CD4-positive, alpha-beta memory T cell (primary cell): ENCODE measurements at regions not wholly inside any gene's neighbourhood (a gene's known extent, or its start where the extent isn't known, plus 50 kb on each side); places are given as distances from the start of the nearest gene placed in this dataset.

Experiments used
- CTCF ChIA-PET: fragments of 350-600 bp; sonication (Branson Sonifier 250); formaldehyde crosslinking; loops from one replicate; lab custom pipeline; 2021; ENCODE audit warnings: inconsistent platforms; ENCODE audit not compliant: partially characterized antibody; lab: Charles Lee
- POLR2A ChIA-PET: fragments of 350-600 bp; sonication (Branson Sonifier 250); formaldehyde crosslinking; loops from one replicate; lab custom pipeline; 2021; ENCODE audit not compliant: partially characterized antibody; lab: Charles Lee
- DNase-seq, 5 donors: peaks; one replicate each; pipeline versions ENCODE4 v3.0.0 to v3.0.0-alpha.2; 2020 to 2022; ENCODE audit warnings: mixed read lengths in 1 of 5
- H3K27ac ChIP-seq: one replicate; pipeline ENCODE4 v1.7.0; 2013; ENCODE audit warnings: low read depth, low read length
- H3K27me3 ChIP-seq: 2 replicates; pipeline ENCODE4 v1.7.0; 2013; ENCODE audit warnings: mild to moderate bottlenecking, low read length, moderate library complexity; ENCODE audit not compliant: insufficient read depth
- H3K36me3 ChIP-seq: 2 replicates; pipeline ENCODE4 v1.7.0; 2013; ENCODE audit warnings: mild to moderate bottlenecking, low read length, moderate library complexity; ENCODE audit not compliant: insufficient read depth
- H3K4me1 ChIP-seq: 2 replicates; pipeline ENCODE4 v1.7.0; 2013; ENCODE audit warnings: mild to moderate bottlenecking, low read length, moderate library complexity; ENCODE audit not compliant: insufficient read depth
- H3K4me3 ChIP-seq, 2 donors: one replicate each; pipeline ENCODE4 v1.7.0; 2013; ENCODE audit warnings: low read length in 2 of 2, mild to moderate bottlenecking in 1 of 2
- H3K9me3 ChIP-seq, 2 donors: one replicate each; pipeline ENCODE4 v1.7.0; 2013; ENCODE audit warnings: low read length in 2 of 2, control low read depth in 1 of 2; ENCODE audit not compliant: control insufficient read depth in 1 of 2
- H3K27ac Mint-ChIP-seq, 7 donors: one replicate each; pipeline ENCODE4 v1.8.0; 2020 to 2021; ENCODE audit warnings: mixed read lengths in 7 of 7, mild to moderate bottlenecking in 6 of 7, inconsistent platforms in 3 of 7, moderate library complexity in 3 of 7
- H3K27me3 Mint-ChIP-seq, 2 donors: one replicate each; pipeline ENCODE4 v1.8.0; 2020 to 2021; ENCODE audit warnings: mixed read lengths in 2 of 2
- H3K36me3 Mint-ChIP-seq, 2 donors: one replicate each; pipeline ENCODE4 v1.8.0; 2020 to 2021; ENCODE audit warnings: mixed read lengths in 2 of 2, inconsistent platforms in 1 of 2, mild to moderate bottlenecking in 1 of 2
- H3K4me1 Mint-ChIP-seq, 4 donors: one replicate each; pipeline ENCODE4 v1.8.0; 2020 to 2021; ENCODE audit warnings: mixed read lengths in 4 of 4, mild to moderate bottlenecking in 1 of 4
- H3K4me3 Mint-ChIP-seq, 8 donors: one replicate each; pipeline ENCODE4 v1.8.0; 2020 to 2021; ENCODE audit warnings: mixed read lengths in 8 of 8, mild to moderate bottlenecking in 7 of 8, moderate library complexity in 6 of 8, inconsistent platforms in 3 of 8
- H3K9me3 Mint-ChIP-seq, 8 donors: one replicate each; pipeline ENCODE4 v1.8.0; 2020 to 2021; ENCODE audit warnings: mixed read lengths in 8 of 8, mild to moderate bottlenecking in 5 of 8, inconsistent platforms in 3 of 8, moderate library complexity in 1 of 8
- intact Hi-C: fragments of 100-400 bp; cut with micrococcal nuclease; formaldehyde crosslinking; loops from one replicate; pipeline ENCODE4 v1.15.1; 2023

DNA sequence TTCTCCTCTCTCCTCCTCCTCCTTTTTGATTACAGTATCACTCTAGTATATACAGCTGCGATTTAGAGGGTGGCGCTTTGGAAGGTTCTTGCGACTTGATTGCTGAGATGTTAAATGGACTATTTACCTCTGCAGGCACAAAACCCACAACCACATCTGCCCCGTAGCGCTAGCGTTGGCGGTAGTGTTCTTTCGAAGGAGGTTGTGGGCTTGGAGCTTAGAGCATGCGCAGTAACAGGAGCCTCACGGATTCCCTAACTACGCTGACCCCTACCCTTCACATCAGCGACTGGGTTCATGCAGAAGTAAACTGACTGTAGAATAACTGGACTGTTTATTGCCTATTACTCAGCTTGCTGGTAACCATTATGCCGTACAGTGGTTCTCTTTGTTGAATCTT, 58.0 kb downstream of the CGGBP1 start:
- Mint-ChIP-seq H3K36me3 (no peaks in the 10 kb centered on the region), H3K27ac (no peak overlapping the region), H3K4me1 (peaks cover 14 to 20% (median 16%) of the 10 kb centered on the region in 4 donors), H3K9me3 (no peaks in the 10 kb centered on the region), H3K4me3 (peak overlapping the region in 6 of 8 donors; percentile 4 to 75 (median 37)), H3K27me3 (peaks cover 0 to 2% of the 10 kb centered on the region in 2 donors)
- intact Hi-C loops: no loop called here
- Histone ChIP-seq H3K4me3 (no peak overlapping the region), H3K4me1 (peaks cover 15% of the 10 kb centered on the region), H3K36me3 (no peaks in the 10 kb centered on the region), H3K9me3 (no peaks in the 10 kb centered on the region), H3K27ac (no peak overlapping the region), H3K27me3 (no peaks in the 10 kb centered on the region)
- POLR2A ChIA-PET: interaction anchor here (0.9 kb wide), 1 partner anchor 31 kb away, joined by 3 read pairs; no protein-coding TSS in a partner anchor
- no peak for DNase-seq
- CTCF ChIA-PET: interaction anchor here (0.7 to 1.6 kb wide), 4 partner anchors 9 to 702 kb away, joined by 3 to 15 read pairs (median 4); no protein-coding TSS in a partner anchor

DNA sequence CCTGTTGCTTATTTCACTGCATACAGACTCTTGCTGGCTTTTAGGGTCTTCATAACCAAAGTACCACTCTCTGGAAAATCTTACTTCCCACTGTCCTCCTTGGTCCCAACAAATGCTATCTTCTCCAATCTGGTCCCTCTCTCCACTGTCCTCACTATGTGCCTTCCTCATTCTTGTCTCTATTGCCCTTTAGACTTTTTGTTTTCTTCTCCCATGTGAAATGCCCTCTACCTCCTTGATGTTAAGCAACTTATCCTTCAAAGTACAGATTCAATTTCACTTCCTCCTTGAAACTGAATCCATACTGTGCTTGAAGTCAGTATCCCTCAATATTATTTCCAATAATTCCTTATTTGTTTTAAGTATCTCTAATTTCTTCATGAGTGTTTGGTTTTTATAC, 60.8 kb downstream of the CGGBP1 start:
- H3K4me3 ChIP-seq: no peak overlapping the region
- peaks cover 10 to 16% (median 14%) of the 10 kb centered on the region in 4 donors for H3K4me1 Mint-ChIP-seq
- H3K36me3 Mint-ChIP-seq: no peaks in the 10 kb centered on the region
- H3K9me3 ChIP-seq: no peaks in the 10 kb centered on the region
- H3K27ac Mint-ChIP-seq: no peak overlapping the region
- no peaks in the 10 kb centered on the region for H3K27me3 ChIP-seq
- peaks cover 10% of the 10 kb centered on the region for H3K4me1 ChIP-seq
- peak overlapping the region in 1 of 8 donors; percentile 12 for H3K4me3 Mint-ChIP-seq
- CTCF ChIA-PET: interaction anchor here (0.7 to 1.2 kb wide), 2 partner anchors 226 to 647 kb away, joined by 4 to 5 read pairs; no protein-coding TSS in a partner anchor
- no peaks in the 10 kb centered on the region for H3K9me3 Mint-ChIP-seq
- H3K27ac ChIP-seq: no peak overlapping the region
- intact Hi-C loops: no loop called here
- H3K27me3 Mint-ChIP-seq: peaks cover 0 to 2% of the 10 kb centered on the region in 2 donors
- POLR2A ChIA-PET: no interaction called here
- no peak for DNase-seq
- no peaks in the 10 kb centered on the region for H3K36me3 ChIP-seq

DNA sequence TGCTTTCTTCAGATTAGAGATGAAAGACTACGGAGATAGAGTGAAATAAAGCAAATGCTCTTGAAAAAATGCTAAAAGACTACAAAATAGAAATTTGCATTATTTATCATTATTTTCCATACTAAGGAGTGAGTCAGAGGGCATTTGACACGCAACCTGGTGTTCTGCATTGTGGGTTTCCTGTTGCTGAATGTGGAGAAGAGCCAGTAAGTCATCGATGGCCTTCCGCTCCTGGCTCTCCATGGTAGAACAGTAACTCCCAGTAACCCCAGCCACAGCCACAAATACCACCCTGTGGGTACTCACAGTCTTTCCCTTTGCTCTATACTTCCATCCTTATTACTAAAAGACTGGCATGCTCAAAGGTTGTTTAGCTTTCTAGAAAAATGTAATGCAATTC, 61.5 kb downstream of the CGGBP1 start:
- H3K27me3 ChIP-seq: no peaks in the 10 kb centered on the region
- POLR2A ChIA-PET: no interaction called here
- no peak overlapping the region for H3K27ac ChIP-seq
- peak overlapping the region; percentile 1 to 9 for H3K4me3 ChIP-seq
- intact Hi-C loops: no loop called here
- CTCF ChIA-PET: no interaction called here
- no peaks in the 10 kb centered on the region for H3K36me3 Mint-ChIP-seq
- peaks cover 10% of the 10 kb centered on the region for H3K4me1 ChIP-seq
- H3K36me3 ChIP-seq: no peaks in the 10 kb centered on the region
- peak overlapping the region in 1 of 7 donors; percentile 4 for H3K27ac Mint-ChIP-seq
- peaks cover 10 to 16% (median 14%) of the 10 kb centered on the region in 4 donors for H3K4me1 Mint-ChIP-seq
- peak overlapping the region; percentile 17 to 66 (median 60) for H3K4me3 Mint-ChIP-seq
- no peaks in the 10 kb centered on the region for H3K9me3 ChIP-seq
- no peaks in the 10 kb centered on the region for H3K9me3 Mint-ChIP-seq
- DNase-seq: peak in 1 of 5 donors; percentile 55
- H3K27me3 Mint-ChIP-seq: peaks cover 0 to 2% of the 10 kb centered on the region in 2 donors

DNA sequence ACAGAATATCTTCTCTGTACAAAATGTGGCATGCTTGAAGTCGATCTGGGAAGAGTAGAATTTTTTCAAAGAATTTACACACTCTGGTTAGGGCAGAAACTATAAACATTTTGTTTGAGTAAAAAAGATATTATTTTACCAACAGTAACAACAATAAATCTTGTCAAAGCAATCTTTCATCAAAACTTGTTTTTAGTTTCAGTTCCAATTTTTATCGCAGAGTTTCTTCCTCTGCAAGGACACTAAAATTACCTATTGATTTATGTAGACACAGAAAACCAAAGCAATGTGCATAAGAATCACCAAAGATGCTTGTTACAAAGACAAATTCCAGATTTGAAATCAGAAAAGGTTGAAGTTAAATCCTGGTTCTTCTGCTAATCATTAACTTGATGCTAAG, 61.9 kb downstream of the CGGBP1 start:
- Histone ChIP-seq H3K4me1 (peaks cover 10% of the 10 kb centered on the region), H3K9me3 (no peaks in the 10 kb centered on the region), H3K36me3 (no peaks in the 10 kb centered on the region), H3K4me3 (peak overlapping the region; percentile 1 to 9), H3K27ac (no peak overlapping the region), H3K27me3 (no peaks in the 10 kb centered on the region)
- Mint-ChIP-seq H3K27ac (peak overlapping the region in 2 of 7 donors; percentile 4 to 32), H3K4me3 (peak overlapping the region in 7 of 8 donors; percentile 30 to 66 (median 62)), H3K27me3 (peaks cover 0 to 2% of the 10 kb centered on the region in 2 donors), H3K4me1 (peaks cover 10 to 16% (median 14%) of the 10 kb centered on the region in 4 donors), H3K9me3 (no peaks in the 10 kb centered on the region), H3K36me3 (no peaks in the 10 kb centered on the region)
- POLR2A ChIA-PET: no interaction called here
- intact Hi-C loops: no loop called here
- DNase-seq: no peak
- CTCF ChIA-PET: no interaction called here

DNA sequence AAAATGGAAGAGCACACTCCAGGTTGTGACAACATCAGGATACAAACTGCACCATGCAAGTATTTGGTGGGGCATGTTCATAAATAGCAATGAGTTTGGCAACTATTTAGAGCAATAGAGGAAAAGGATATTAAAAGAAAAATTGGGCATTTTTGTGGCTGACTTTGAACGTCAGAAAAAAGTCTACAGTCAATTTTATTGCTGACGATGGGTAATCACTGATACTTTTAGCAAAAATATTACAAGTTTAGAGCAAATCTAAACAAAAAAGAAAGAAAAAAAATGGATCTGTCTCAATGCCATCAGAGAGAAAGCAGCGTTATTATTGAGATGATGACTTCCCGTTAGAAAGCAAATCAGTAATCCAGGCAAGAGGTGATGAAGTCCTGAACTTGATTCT, 65.2 kb downstream of the CGGBP1 start:
- no peaks in the 10 kb centered on the region for H3K9me3 Mint-ChIP-seq
- no peaks in the 10 kb centered on the region for H3K36me3 Mint-ChIP-seq
- intact Hi-C loops: no loop called here
- no peak for DNase-seq
- peaks cover 0 to 2% of the 10 kb centered on the region in 2 donors for H3K27me3 Mint-ChIP-seq
- ChIA-PET CTCF (no interaction called here), POLR2A (no interaction called here)
- H3K4me1 Mint-ChIP-seq: peaks cover 7 to 14% (median 11%) of the 10 kb centered on the region in 4 donors
- H3K4me3 ChIP-seq: no peak overlapping the region
- H3K27ac ChIP-seq: no peak overlapping the region
- H3K27ac Mint-ChIP-seq: no peak overlapping the region
- peaks cover 10% of the 10 kb centered on the region for H3K4me1 ChIP-seq
- H3K4me3 Mint-ChIP-seq: no peak overlapping the region
- H3K36me3 ChIP-seq: no peaks in the 10 kb centered on the region
- H3K9me3 ChIP-seq: no peaks in the 10 kb centered on the region
- H3K27me3 ChIP-seq: no peaks in the 10 kb centered on the region

- intact Hi-C loops: no loop called here
- H3K36me3 Mint-ChIP-seq: no peaks in the 10 kb centered on the region
- H3K27ac ChIP-seq: no peak overlapping the region
- H3K27ac Mint-ChIP-seq: no peak overlapping the region
- peaks cover 0 to 4% of the 10 kb centered on the region in 2 donors for H3K27me3 Mint-ChIP-seq
- no peaks in the 10 kb centered on the region for H3K4me1 Mint-ChIP-seq
- ChIA-PET CTCF (no interaction called here), POLR2A (no interaction called here)
- no peak for DNase-seq
- no peak overlapping the region for H3K4me3 Mint-ChIP-seq
- H3K9me3 Mint-ChIP-seq: no peaks in the 10 kb centered on the region
- no peaks in the 10 kb centered on the region for H3K27me3 ChIP-seq
- no peaks in the 10 kb centered on the region for H3K4me1 ChIP-seq
- H3K36me3 ChIP-seq: no peaks in the 10 kb centered on the region
- no peaks in the 10 kb centered on the region for H3K9me3 ChIP-seq
- no peak overlapping the region for H3K4me3 ChIP-seq
Observed at GRCh38 chr3:87987952-87988351, 70.9 kb downstream of the CGGBP1 start.

- CTCF ChIA-PET: no interaction called here
- no peaks in the 10 kb centered on the region for H3K9me3 Mint-ChIP-seq
Observed at GRCh38 chr3:87982421-87982820, 76.4 kb downstream of the CGGBP1 start.

More at GRCh38 chr3:87982421-87982820, 76.4 kb downstream of the CGGBP1 start:
- intact Hi-C loops: no loop called here
- POLR2A ChIA-PET: no interaction called here
- H3K4me3 ChIP-seq: no peak overlapping the region
- Mint-ChIP-seq H3K36me3 (no peaks in the 10 kb centered on the region), H3K4me3 (no peak overlapping the region), H3K27me3 (peaks cover 3 to 6% of the 10 kb centered on the region in 2 donors), H3K27ac (no peak overlapping the region), H3K4me1 (peaks cover 0 to 2% (median 0%) of the 10 kb centered on the region in 4 donors)
- no peak for DNase-seq
- no peaks in the 10 kb centered on the region for H3K4me1 ChIP-seq
- no peaks in the 10 kb centered on the region for H3K9me3 ChIP-seq
- H3K36me3 ChIP-seq: no peaks in the 10 kb centered on the region
- no peaks in the 10 kb centered on the region for H3K27me3 ChIP-seq
- H3K27ac ChIP-seq: no peak overlapping the region
